ENCODE measurements at regions not wholly inside any gene's neighbourhood (a gene's known extent, or its start where the extent isn't known, plus 50 kb on each side); places are given as distances from the start of the nearest gene placed in this dataset.

DNA sequence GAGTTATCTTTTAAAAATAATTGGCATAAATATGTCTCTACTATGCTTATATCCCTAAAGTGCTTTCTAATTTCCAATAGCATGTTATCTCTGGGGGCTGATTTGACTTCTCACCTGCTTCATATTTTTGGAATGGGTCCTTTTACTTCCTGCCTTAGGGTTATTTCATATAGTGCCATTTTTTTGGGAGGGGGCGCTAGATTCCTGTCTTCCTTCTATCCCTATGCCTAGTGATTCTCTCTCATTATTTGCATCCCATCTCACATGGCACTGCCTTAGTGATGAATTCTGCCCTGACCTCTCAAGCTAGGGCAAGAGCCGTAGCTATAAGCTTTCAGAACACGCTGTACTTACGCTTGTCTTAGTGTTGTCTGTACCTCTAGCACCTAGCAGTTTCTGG is 150.3 kb upstream of the SLITRK3 start:
- Histone ChIP-seq H3K9me3 (ENCODE audit: control insufficient read depth, low read length) (no peaks in the 10 kb centered on the region), H3K27ac (ENCODE audit: low read depth, low read length) (no peak overlapping the region), H3K36me3 (ENCODE audit: control insufficient read depth, insufficient read depth, low read length) (no peaks in the 10 kb centered on the region), H3K27me3 (ENCODE audit: control insufficient read depth, insufficient read depth, low read length, poor library complexity, severe bottlenecking) (no peaks in the 10 kb centered on the region), H3K4me3 (ENCODE audit: low read length) (no peak overlapping the region), H3K9ac (ENCODE audit: extremely low read depth, low read length, poor library complexity, severe bottlenecking) (no peak overlapping the region), H3K4me1 (ENCODE audit: control insufficient read depth, insufficient read depth, low read length) (no peaks in the 10 kb centered on the region)
- H3K4me3 Mint-ChIP-seq, result no peak overlapping the region
- no peak overlapping the region for H3K27ac Mint-ChIP-seq
- H3K4me1 Mint-ChIP-seq, result no peaks in the 10 kb centered on the region
- H3K27me3 Mint-ChIP-seq (ENCODE audit: insufficient read depth), result no peaks in the 10 kb centered on the region
- H3K36me3 Mint-ChIP-seq (ENCODE audit: low read depth), result no peaks in the 10 kb centered on the region
- DNase-seq, result no peak
- no peaks in the 10 kb centered on the region for H3K9me3 Mint-ChIP-seq
- WGBS, 2 experiments (ENCODE audit: insufficient coverage in 1 of 2, insufficient read length in 1 of 2), result 67 to 84% methylated on average over 1 to 4 of the region's 4 CpGs
- TF ChIP-seq, protein P1, sequence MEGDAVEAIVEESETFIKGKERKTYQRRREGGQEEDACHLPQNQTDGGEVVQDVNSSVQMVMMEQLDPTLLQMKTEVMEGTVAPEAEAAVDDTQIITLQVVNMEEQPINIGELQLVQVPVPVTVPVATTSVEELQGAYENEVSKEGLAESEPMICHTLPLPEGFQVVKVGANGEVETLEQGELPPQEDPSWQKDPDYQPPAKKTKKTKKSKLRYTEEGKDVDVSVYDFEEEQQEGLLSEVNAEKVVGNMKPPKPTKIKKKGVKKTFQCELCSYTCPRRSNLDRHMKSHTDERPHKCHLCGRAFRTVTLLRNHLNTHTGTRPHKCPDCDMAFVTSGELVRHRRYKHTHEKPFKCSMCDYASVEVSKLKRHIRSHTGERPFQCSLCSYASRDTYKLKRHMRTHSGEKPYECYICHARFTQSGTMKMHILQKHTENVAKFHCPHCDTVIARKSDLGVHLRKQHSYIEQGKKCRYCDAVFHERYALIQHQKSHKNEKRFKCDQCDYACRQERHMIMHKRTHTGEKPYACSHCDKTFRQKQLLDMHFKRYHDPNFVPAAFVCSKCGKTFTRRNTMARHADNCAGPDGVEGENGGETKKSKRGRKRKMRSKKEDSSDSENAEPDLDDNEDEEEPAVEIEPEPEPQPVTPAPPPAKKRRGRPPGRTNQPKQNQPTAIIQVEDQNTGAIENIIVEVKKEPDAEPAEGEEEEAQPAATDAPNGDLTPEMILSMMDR (conservative IDR thresholded peaks at IDR 0.05), result peak; percentile 61

DNA sequence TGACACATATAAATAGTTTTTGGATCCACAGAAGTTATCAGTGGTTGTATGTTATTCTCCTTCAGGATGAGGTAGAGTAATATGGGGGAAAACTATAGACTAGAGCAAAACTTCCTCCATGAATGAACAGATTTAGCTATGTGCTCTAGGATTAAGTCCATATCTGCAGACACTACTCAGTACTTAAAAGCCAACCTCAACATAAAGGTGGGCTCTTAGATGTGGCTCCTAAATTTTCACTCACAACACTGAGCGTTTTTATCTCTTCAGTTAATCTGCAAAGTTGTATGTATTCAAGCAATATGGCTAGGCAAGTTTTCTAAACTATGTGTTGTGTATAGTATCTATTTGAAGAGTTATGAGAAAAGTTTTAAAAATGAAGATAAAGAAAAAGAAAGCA is 147.0 kb upstream of the SLITRK3 start:
- TF ChIP-seq, protein P1 (conservative IDR thresholded peaks at IDR 0.05), result no peak
- Mint-ChIP-seq H3K9me3 (no peaks in the 10 kb centered on the region), H3K27me3 (ENCODE audit: insufficient read depth) (no peaks in the 10 kb centered on the region), H3K4me3 (no peak overlapping the region), H3K4me1 (no peaks in the 10 kb centered on the region), H3K36me3 (ENCODE audit: low read depth) (no peaks in the 10 kb centered on the region), H3K27ac (peak overlapping the region; percentile 0)
- Histone ChIP-seq H3K9me3 (ENCODE audit: control insufficient read depth, low read length) (no peaks in the 10 kb centered on the region), H3K27me3 (ENCODE audit: control insufficient read depth, insufficient read depth, low read length, poor library complexity, severe bottlenecking) (no peaks in the 10 kb centered on the region), H3K27ac (ENCODE audit: low read depth, low read length) (no peak overlapping the region), H3K4me3 (ENCODE audit: low read length) (no peak overlapping the region), H3K9ac (ENCODE audit: extremely low read depth, low read length, poor library complexity, severe bottlenecking) (no peak overlapping the region), H3K36me3 (ENCODE audit: control insufficient read depth, insufficient read depth, low read length) (no peaks in the 10 kb centered on the region), H3K4me1 (ENCODE audit: control insufficient read depth, insufficient read depth, low read length) (no peaks in the 10 kb centered on the region)
- no peak for DNase-seq
- 95% methylated on average over 1 of the region's 1 CpG; no CpG with 5 or more reads in 1 of the 2 experiments for WGBS, 2 experiments (ENCODE audit: insufficient coverage in 1 of 2, insufficient read length in 1 of 2)

DNA sequence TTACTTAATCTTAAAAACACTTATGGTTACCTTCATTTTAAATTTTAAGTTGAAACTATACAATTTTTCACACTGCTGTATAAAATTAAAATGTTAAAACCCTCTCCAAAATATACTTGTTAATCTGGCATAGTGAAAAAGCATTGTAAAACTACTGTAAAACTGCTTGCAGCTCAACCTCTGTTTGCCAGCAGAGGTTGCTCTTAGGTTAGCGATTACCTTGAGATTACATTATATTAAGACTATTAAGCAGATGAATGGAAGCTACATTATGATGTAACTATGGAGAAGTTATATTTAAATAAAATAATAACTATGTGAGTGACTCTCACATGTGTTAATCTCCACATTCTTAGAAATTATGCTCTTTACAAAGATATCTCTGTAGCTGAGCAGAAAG is 143.6 kb upstream of the SLITRK3 start:
- no peak overlapping the region for H3K27ac Mint-ChIP-seq
- H3K36me3 Mint-ChIP-seq (ENCODE audit: low read depth), result no peaks in the 10 kb centered on the region
- TF ChIP-seq, protein P1 (conservative IDR thresholded peaks at IDR 0.05), result peak; percentile 74
- H3K4me3 ChIP-seq (ENCODE audit: low read length), result no peak overlapping the region
- no peaks in the 10 kb centered on the region for H3K4me1 Mint-ChIP-seq
- no peak overlapping the region for H3K27ac ChIP-seq (ENCODE audit: low read depth, low read length)
- 91% methylated on average over 1 of the region's 1 CpG; no CpG with 5 or more reads in 1 of the 2 experiments for WGBS, 2 experiments (ENCODE audit: insufficient coverage in 1 of 2, insufficient read length in 1 of 2)
- DNase-seq, result no peak
- no peak overlapping the region for H3K9ac ChIP-seq (ENCODE audit: extremely low read depth, low read length, poor library complexity, severe bottlenecking)
- H3K4me1 ChIP-seq (ENCODE audit: control insufficient read depth, insufficient read depth, low read length), result no peaks in the 10 kb centered on the region
- H3K27me3 ChIP-seq (ENCODE audit: control insufficient read depth, insufficient read depth, low read length, poor library complexity, severe bottlenecking), result no peaks in the 10 kb centered on the region
- H3K27me3 Mint-ChIP-seq (ENCODE audit: insufficient read depth), result no peaks in the 10 kb centered on the region
- H3K36me3 ChIP-seq (ENCODE audit: control insufficient read depth, insufficient read depth, low read length), result no peaks in the 10 kb centered on the region
- H3K9me3 Mint-ChIP-seq, result no peaks in the 10 kb centered on the region
- no peak overlapping the region for H3K4me3 Mint-ChIP-seq
- H3K9me3 ChIP-seq (ENCODE audit: control insufficient read depth, low read length), result no peaks in the 10 kb centered on the region
